Endometrium (tissue), 2 donors: ENCODE measurements at regions not wholly inside any gene's neighbourhood (a gene's known extent, or its start where the extent isn't known, plus 50 kb on each side); places are given as distances from the start of the nearest gene placed in this dataset.

Experiments used
- FAIRE-seq: peaks from 2 replicates; lab custom pipeline; 2012; peaks lifted over from hg19 to GRCh38; lab: Jason Lieb, UNC
- donor health status: control.
- donor health status: control.

GRCh38 chr18:30342675-30343074 lies 699.9 kb downstream of the DSC3 start:
- FAIRE-seq, result no peak

DNA sequence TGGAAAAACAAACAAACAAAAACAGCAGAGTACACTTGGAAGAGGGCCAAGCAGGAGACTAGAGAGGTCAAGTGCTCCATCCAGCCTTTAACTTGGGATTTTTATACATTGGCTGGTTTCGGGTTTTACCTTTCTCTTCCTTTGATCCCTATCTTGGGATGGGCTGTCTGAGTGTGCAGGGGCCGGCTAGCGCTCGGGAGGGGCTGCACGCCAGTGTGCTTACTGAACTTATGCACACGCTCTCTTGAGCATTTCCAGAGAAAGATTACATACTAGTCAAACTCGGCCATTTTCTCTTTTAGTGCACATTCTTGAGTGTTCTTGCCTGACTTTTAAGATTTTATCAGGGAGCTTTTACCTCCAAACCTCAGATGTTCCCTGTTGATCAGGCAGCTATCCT lies 707.8 kb downstream of the DSC3 start:
- FAIRE-seq, result no peak

DNA sequence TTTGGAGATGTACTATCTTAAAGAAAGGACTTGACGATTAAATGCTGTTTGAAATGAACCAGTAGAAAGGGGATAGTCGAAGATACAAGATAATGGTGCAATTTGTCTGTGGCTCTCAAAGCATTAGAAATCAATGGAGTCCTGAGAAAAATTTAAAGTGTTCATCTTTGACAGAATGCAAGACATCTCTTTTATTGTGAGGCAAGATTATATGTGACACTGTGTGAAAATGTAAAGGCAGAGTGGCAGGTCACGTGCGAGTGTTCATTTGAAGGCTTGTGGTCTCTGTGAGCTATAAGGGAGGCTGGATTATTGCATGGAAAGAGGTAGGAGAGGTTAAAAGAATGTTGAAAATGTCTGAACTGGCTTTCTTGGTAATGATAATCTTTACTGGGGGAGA lies 709.2 kb downstream of the DSC3 start:
- FAIRE-seq, result no peak

DNA sequence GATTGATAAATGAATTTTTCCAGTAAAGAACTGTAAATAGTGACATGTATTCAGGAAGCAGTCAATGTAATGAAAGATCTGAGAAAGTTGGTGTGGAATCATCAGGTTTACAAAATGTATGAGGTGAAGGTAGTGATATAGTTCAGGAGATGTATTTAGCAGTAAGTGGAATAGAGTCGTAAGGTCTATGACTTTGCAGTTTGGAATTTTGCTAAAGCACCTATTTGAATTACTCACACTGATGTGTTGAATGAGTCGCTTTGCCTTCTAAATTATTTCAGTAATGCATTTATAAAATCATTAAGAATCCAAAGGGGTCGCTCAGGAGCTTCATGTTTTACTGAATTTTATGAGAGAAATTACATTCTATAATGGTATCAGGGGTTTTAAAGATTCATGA lies 713.7 kb downstream of the DSC3 start:
- FAIRE-seq, result no peak

DNA sequence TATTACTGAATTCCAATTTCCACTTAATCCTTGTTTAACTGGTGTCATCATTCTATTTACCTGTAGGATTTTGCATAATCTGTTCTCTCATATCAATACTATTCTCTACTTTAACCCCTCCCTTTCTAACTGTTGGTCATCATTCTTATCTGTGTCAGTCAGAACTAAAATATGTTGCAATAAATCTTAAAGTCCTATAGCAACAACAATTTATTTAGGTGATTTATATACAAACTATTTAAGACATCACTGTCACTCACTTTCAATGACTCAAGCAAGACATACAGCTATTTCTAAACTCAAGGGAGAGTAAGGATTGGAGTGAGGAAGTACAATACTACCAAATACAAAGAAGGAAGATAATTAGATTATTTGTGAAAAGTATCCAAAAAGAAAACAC lies 740.4 kb downstream of the DSC3 start:
- FAIRE-seq, result no peak

DNA sequence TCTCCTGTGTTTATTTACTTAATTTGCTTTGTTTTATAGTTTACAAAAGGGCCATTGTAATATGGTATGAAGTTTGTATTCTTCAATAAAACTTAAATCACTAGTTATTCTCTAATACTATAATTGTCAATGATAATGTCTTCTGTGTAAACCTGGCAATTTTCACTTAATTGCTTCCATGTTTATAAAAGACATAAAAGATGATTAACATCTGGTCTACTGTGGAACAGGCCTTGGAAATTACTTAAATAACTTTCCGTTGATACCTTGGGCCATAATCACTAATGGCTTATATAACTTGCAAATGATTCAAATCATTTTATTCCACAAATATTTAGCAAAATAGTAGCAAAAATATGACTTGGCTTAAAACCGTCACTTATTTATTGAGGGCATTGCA lies 743.8 kb downstream of the DSC3 start:
- FAIRE-seq, result peak; percentile 72

GRCh38 chr18:30288662-30289414 lies 753.7 kb downstream of the DSC3 start:
- FAIRE-seq, result no peak

GRCh38 chr18:30280861-30281470 lies 761.6 kb downstream of the DSC3 start:
- FAIRE-seq, result peak; percentile 76

DNA sequence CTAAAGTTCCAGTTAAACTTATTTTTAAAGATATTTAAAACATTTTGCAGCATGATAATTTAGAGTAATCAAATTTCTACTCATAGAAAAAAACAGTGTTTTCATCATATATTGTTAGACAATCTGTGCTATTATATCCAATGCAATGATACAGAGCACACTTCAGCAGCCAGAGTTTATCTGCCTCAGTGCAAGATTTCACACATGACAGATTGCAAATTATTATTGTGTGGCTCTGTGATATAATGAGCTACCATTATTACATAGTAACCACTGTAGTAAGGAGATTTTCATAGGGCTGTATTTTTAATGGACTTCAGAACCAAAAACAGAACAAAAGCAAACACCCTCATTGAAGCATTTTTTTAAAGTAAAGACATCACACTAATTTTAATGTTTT lies 762.4 kb downstream of the DSC3 start:
- no peak for FAIRE-seq

GRCh38 chr18:30277676-30278075 lies 764.9 kb downstream of the DSC3 start:
- no peak for FAIRE-seq

GRCh38 chr18:30271716-30272115 lies 770.8 kb downstream of the DSC3 start:
- FAIRE-seq, result no peak

DNA sequence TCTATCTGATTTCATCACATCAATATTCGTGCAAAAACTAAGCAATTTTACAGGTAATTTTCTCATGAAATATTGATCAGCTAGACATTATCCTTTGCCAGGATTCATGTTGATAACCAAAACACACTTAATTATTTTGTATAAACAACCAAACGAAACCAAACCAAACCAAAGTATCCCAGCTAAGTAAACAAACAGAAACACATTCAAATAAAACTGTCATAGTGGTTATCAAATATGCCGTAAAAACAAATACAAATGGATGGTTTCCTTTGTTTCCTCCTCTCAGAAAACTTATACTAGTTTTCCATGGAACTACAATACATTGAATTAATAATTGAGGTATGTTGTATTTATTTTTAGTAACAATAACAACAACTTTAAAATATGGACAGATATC lies 777.4 kb downstream of the DSC3 start:
- FAIRE-seq, result no peak

DNA sequence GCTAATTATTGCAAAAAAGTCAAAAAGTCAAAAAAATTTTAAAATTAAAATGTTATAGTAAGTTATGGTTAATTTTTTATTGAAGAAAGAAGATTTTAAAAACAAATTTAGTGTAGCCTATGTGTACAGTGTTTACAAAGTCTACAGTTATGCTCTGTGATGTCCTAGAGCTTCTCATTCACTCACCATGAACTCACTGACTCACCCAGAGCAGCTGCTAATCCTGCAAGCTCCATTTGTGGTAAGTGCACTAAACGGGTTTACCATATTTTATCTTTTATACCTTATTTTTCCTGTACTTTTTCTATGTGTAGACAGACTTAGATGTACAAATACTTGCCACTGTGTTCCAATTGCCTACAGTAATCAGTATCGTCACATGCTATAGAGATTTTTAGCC lies 788.2 kb downstream of the DSC3 start:
- no peak for FAIRE-seq

DNA sequence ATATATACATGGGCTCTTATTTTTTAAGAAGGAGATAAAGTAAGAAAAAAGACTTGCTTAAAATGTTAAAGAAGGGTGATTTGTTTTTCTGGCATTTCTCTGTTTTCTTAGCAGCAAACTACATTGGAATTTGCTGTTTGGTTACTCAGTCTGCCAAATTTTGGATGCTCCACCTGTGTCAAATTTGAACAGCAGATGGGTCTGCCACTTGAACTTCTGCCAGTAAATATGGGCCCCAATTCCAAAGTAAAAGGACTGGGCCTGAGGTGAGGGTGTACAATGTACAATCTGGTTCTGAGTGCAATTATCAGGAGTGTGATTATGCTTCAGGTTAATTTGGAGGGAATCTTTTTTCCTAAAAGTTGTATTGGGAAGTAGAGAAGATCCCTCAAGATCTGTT lies 794.5 kb downstream of the DSC3 start:
- FAIRE-seq, result no peak

- no peak for FAIRE-seq
These were observed 796.6 kb downstream of the DSC3 start for GRCh38 chr18:30245766-30246455.

- FAIRE-seq, result no peak
These were observed 807.8 kb downstream of the DSC3 start for GRCh38 chr18:30234755-30235154.

- no peak for FAIRE-seq
These were observed 831.4 kb downstream of the DSC3 start for GRCh38 chr18:30211112-30211511.

GRCh38 chr18:30208546-30208945 lies 834.0 kb downstream of the DSC3 start:
- FAIRE-seq, result no peak

DNA sequence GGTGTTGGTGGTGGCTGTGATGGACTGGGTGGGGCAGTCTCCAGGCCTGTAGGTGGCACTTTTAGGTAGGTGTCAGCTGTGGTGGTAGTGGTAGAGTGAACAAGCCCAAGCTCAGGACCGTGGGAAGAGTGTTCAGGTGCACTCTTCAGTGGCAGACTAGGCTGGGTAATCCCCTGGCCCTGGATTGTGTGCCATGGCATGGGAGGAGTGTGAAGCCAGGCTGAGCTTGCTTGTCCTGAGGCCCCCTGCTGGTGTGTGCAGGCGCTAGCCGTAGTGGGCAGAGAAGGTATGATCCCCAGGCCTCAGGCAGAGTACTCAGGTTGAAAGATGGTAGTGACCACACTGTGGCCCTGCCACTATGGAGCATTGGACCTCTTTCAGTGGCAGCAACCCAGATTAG lies 850.3 kb downstream of the DSC3 start:
- no peak for FAIRE-seq

DNA sequence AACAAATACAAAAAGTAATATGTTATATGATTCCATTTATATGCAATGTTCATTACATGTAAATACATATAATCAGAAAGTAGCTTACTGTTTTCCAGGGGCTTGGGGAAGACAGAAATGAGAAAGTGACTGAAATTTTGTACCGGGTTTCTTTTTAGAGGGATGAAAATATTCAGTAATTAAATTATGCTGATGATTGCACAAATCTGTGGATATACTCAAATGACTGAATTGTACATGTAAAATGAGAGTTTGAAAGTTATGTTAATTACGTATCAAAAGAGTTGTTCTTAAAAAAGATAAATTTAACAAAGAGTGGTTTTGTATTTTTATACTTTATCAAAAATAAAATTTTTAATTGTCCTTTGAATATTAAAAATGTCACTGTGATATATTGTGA lies 856.3 kb downstream of the DSC3 start:
- FAIRE-seq, result no peak

DNA sequence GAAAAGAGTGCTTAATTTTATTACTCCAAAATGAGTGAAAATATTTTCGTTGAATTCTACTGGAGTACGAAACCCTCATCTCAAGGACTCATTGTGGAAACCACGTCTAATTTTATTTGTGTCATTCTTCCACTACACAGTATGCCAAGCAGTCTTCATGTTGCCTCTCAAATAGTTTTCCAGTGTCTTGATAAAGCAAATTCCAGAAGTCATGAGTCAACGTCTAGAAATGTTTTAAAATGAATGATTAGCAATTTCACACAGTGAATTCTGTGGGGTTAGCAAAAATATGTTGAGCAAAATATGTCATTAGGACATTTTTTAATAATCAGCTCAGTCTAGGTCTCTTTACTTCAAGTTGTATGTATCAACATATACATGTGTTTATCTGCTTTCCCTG lies 865.5 kb downstream of the DSC3 start:
- FAIRE-seq, result no peak

DNA sequence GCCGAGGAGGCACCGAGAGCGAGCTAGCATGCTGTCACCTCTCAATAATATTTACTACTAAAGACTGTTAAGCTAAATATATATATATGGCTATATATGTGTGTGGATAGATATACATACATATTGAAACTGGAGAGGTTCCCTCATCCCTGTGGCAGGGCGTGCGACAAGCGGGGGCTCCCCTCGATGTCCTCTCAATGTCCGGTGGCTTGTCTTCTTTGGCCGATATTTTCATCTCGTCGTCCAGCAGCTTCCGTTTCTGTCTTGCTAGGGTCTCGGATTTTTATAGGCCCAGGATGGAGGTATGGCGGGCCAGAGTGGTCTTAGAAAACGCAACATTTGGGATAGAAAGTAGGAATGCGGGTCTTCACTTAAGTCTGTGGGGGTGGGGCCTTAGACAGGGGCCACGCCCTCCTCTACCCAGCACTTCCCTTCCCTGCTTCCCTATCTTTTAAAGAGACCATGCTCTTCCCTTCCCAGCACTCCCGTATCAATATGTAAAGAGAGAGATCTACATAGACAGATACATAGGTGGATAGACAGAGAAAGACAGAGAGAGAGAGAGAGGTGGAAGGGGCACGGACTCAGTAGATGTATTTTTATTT lies 866.8 kb downstream of the DSC3 start:
- no peak for FAIRE-seq

- FAIRE-seq, result no peak
These were observed 867.4 kb downstream of the DSC3 start for GRCh38 chr18:30175061-30175574.
